K562 (cell line): ENCODE measurements at regions not wholly inside any gene's neighbourhood (a gene's known extent, or its start where the extent isn't known, plus 50 kb on each side); places are given as distances from the start of the nearest gene placed in this dataset.

Experiments used
- CTCF ChIP-seq, 3 experiments: IDR thresholded peaks in 2 of 3; conservative IDR thresholded peaks in 1 of 3; 2 replicates each; pipeline ENCODE4 v1.5.1; 2011 to 2012; ENCODE audit warnings: low read length in 3 of 3, mild to moderate bottlenecking in 3 of 3, control low read depth in 2 of 3, improper control_type of control experiment in 1 of 3, inconsistent platforms in 1 of 3, low read depth in 1 of 3, mixed read lengths in 1 of 3, moderate library complexity in 1 of 3; ENCODE audit not compliant: insufficient read depth in 2 of 3
- EZH2 ChIP-seq: IDR thresholded peaks from 2 replicates; pipeline ENCODE4 v1.6.1; 2012; ENCODE audit warnings: low read depth, mild to moderate bottlenecking, inconsistent platforms, low read length, borderline replicate concordance
- HEY1 ChIP-seq: fragments of 250-450 bp; sonication (Bioruptor Pico); IDR thresholded peaks from 2 replicates; pipeline ENCODE4 v1.5.0; 2020; ENCODE audit warnings: mild to moderate bottlenecking, moderate library complexity, borderline replicate concordance
- MYNN ChIP-seq, 2 experiments: sonication (generic); formaldehyde crosslinking in 1 of 2; IDR thresholded peaks; 2 replicates each; pipeline versions ENCODE4 v1.5.0 to v1.6.1; 2016 to 2020; ENCODE audit warnings: antibody characterized with exemption in 1 of 2, missing genetic modification reagents in 1 of 2
- TAF1 ChIP-seq: IDR thresholded peaks from 2 replicates; pipeline ENCODE4 v1.6.1; 2011; ENCODE audit warnings: mild to moderate bottlenecking, low read length, moderate library complexity; ENCODE audit not compliant: insufficient read depth, control insufficient read depth, severe bottlenecking; ENCODE audit errors: extremely low read depth
- TEAD2 ChIP-seq: fragments of 450-650 bp; IDR thresholded peaks from 2 replicates; pipeline ENCODE4 v1.6.1; 2016; ENCODE audit warnings: missing genetic modification characterization, control low read depth, missing compliant biosample characterization
- TSHZ1 ChIP-seq: fragments of 250-450 bp; sonication (Bioruptor Pico); IDR thresholded peaks from 2 replicates; pipeline ENCODE4 v1.4.0; 2020; ENCODE audit warnings: mild to moderate bottlenecking, moderate library complexity
- ZC3H8 ChIP-seq: fragments of 450-650 bp; IDR thresholded peaks from 2 replicates; pipeline ENCODE4 v1.6.1; 2017
- ZKSCAN8 ChIP-seq: fragments of 200-800 bp; sonication (Bioruptor generic); IDR thresholded peaks from 2 replicates; pipeline ENCODE4 v1.6.1; 2016; ENCODE audit warnings: missing genetic modification characterization, missing compliant biosample characterization
- TF ChIP-seq, protein P1 (sequence below): sonication (generic); formaldehyde crosslinking; IDR thresholded peaks from 2 replicates; pipeline ENCODE4 v1.5.0; 2020; ENCODE audit warnings: missing genetic modification reagents
- TF ChIP-seq, protein P2 (sequence below), 2 experiments: fragments of 450-650 bp in 1 of 2; sonication (generic) in 1 of 2; formaldehyde crosslinking in 1 of 2; IDR thresholded peaks in 1 of 2; conservative IDR thresholded peaks in 1 of 2; 2 replicates each; pipeline versions ENCODE4 v1.6.1 to v1.8.1; 2016 to 2023; ENCODE audit warnings: mild to moderate bottlenecking in 2 of 2, moderate library complexity in 2 of 2, inconsistent platforms in 1 of 2, missing genetic modification reagents in 1 of 2

DNA sequence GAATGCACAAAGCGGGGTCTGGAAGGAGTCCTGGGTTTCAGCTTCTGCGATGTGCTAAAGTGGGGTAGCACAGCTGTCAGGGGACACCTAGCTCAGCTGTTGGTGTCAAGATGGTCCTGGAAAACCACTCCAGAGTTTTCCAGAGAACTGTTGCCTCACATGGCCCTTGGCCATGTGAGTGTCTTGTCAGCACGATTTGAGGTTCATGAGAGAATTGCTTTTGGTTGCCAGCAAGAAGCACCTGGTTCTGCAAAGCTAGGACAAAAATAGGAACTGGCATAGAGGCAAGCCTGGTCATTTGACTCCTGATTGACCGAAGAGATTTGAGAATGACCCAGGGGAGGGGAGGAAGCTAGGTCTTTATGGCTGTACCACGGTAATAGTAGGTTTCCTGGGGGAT is 50.4 kb upstream of the CTLA4 start:
- TF ChIP-seq TAF1 (no peak), TEAD2 (no peak), MYNN (IDR thresholded peaks at IDR 0.05) (no peak), MYNN (CRISPR knock-in tag; IDR thresholded peaks at IDR 0.05) (no peak), EZH2 (no peak), TSHZ1 (CRISPR knock-in tag) (no peak), HEY1 (no peak), ZC3H8 (no peak), ZKSCAN8 (CRISPR knock-in tag) (no peak), CTCF (IDR thresholded peaks at IDR 0.05 in 2 of 3, conservative IDR thresholded peaks at IDR 0.05 in 1 of 3; ENCODE audit: insufficient read depth in 2 of 3, low read depth in 1 of 3, low read length in 3 of 3) (no peak)
- TF ChIP-seq, protein P1, sequence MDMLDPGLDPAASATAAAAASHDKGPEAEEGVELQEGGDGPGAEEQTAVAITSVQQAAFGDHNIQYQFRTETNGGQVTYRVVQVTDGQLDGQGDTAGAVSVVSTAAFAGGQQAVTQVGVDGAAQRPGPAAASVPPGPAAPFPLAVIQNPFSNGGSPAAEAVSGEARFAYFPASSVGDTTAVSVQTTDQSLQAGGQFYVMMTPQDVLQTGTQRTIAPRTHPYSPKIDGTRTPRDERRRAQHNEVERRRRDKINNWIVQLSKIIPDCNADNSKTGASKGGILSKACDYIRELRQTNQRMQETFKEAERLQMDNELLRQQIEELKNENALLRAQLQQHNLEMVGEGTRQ (CRISPR knock-in tag), result no peak
- TF ChIP-seq, protein P2, sequence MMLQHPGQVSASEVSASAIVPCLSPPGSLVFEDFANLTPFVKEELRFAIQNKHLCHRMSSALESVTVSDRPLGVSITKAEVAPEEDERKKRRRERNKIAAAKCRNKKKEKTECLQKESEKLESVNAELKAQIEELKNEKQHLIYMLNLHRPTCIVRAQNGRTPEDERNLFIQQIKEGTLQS (IDR thresholded peaks at IDR 0.05), result no peak
- TF ChIP-seq, protein P2 (CRISPR knock-in tag; conservative IDR thresholded peaks at IDR 0.05), result no peak
